Gastrocnemius medialis (tissue), 4 donors: ENCODE measurements at regions not wholly inside any gene's neighbourhood (a gene's known extent, or its start where the extent isn't known, plus 50 kb on each side); places are given as distances from the start of the nearest gene placed in this dataset.

ENCODE experiments used
- POLR2A ChIP-seq, 2 donors: fragments of 450-650 bp; IDR thresholded peaks; one replicate each; pipeline ENCODE4 v1.6.1; 2017; ENCODE audit warnings: antibody characterized with exemption in 2 of 2, mild to moderate bottlenecking in 2 of 2, moderate library complexity in 2 of 2
- TF ChIP-seq, protein P1 (sequence below), 5 experiments: fragments of 450-650 bp in 3 of 5; fragments of 200-600 bp in 2 of 5; sonication (generic) in 2 of 5; IDR thresholded peaks in 4 of 5; conservative IDR thresholded peaks in 1 of 5; 1 replicate in 4 of 5; 2 replicates in 1 of 5; pipeline ENCODE4 v1.5.1; 2016 to 2019; ENCODE audit warnings: antibody characterized with exemption in 5 of 5, mild to moderate bottlenecking in 3 of 5, moderate library complexity in 3 of 5

DNA sequence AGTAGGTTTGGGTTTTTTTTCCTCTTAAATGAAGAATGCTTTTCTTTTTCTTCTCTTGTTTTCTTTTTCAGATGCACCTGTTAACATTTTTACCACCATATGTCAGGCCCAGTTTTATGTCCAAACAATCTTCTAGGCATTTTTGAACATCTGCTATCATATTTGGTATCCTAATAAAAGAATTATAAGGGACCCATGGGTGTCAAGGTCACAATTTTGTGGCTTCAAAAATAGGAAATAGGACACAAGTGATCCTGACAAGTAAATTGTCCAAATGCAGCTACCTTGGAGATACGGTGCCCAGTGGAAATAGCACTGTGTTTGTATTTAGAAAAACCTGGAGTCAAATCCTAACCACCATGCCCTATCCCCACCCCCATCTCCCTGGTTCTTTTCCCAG is 270.3 kb downstream of the MZT1 start:
- TF ChIP-seq, protein P1, sequence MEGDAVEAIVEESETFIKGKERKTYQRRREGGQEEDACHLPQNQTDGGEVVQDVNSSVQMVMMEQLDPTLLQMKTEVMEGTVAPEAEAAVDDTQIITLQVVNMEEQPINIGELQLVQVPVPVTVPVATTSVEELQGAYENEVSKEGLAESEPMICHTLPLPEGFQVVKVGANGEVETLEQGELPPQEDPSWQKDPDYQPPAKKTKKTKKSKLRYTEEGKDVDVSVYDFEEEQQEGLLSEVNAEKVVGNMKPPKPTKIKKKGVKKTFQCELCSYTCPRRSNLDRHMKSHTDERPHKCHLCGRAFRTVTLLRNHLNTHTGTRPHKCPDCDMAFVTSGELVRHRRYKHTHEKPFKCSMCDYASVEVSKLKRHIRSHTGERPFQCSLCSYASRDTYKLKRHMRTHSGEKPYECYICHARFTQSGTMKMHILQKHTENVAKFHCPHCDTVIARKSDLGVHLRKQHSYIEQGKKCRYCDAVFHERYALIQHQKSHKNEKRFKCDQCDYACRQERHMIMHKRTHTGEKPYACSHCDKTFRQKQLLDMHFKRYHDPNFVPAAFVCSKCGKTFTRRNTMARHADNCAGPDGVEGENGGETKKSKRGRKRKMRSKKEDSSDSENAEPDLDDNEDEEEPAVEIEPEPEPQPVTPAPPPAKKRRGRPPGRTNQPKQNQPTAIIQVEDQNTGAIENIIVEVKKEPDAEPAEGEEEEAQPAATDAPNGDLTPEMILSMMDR (IDR thresholded peaks at IDR 0.05 in 4 of 5, conservative IDR thresholded peaks at IDR 0.05 in 1 of 5): no peak
- no peak for TF ChIP-seq POLR2A (IDR thresholded peaks at IDR 0.05)
